HEK293 (cell line): ENCODE measurements at regions not wholly inside any gene's neighbourhood (a gene's known extent, or its start where the extent isn't known, plus 50 kb on each side); places are given as distances from the start of the nearest gene placed in this dataset.

Experiments
- CTCF ChIP-seq: fragments of 450-650 bp; formaldehyde crosslinking; IDR thresholded peaks from 2 replicates; pipeline ENCODE4 v1.5.1; 2016; ENCODE audit warnings: missing biosample characterization, missing genetic modification characterization
- PBX3 ChIP-seq: sonication (generic); formaldehyde crosslinking; IDR thresholded peaks from 2 replicates; pipeline ENCODE4 v1.8.1; 2022; ENCODE audit warnings: mild to moderate bottlenecking, moderate library complexity, missing genetic modification reagents
- ZNF175 ChIP-seq: fragments of 450-650 bp; formaldehyde crosslinking; IDR thresholded peaks from 2 replicates; pipeline ENCODE4 v1.5.1; 2016; ENCODE audit warnings: missing biosample characterization, missing genetic modification characterization
- ZNF658 ChIP-seq: fragments of 450-650 bp; formaldehyde crosslinking; IDR thresholded peaks from 2 replicates; pipeline ENCODE4; 2016; ENCODE audit warnings: missing biosample characterization, missing genetic modification characterization

- TF ChIP-seq ZNF175 (no peak), CTCF (tag by site-specific recombination) (no peak), PBX3 (CRISPR knock-in tag) (no peak), ZNF658 (tag by site-specific recombination) (no peak)
Observed at GRCh38 chr5:88957013-88957412, 74.0 kb upstream of the MEF2C start.
